DMS 273 (cell line): ENCODE measurements at regions not wholly inside any gene's neighbourhood (a gene's known extent, or its start where the extent isn't known, plus 50 kb on each side); places are given as distances from the start of the nearest gene placed in this dataset.
A peak's percentile ranks its signal among the peaks of the same experiment; 100 is the strongest.

Experiments
- DNase-seq: peaks from one replicate; lab custom pipeline; 2025; ENCODE audit not compliant: unreplicated experiment; lab: John Stamatoyannopoulos, UW

GRCh38 chr7:144997512-144997911 is 161.7 kb upstream of the TPK1 start:
- no peak for DNase-seq

- no peak for DNase-seq
Measured at GRCh38 chr7:144995495-144995894, 159.6 kb upstream of the TPK1 start.

- DNase-seq, result no peak
Measured at GRCh38 chr7:144991041-144991440, 155.2 kb upstream of the TPK1 start.

GRCh38 chr7:144987686-144988085 is 151.8 kb upstream of the TPK1 start:
- DNase-seq, result no peak

GRCh38 chr7:144982133-144982532 is 146.3 kb upstream of the TPK1 start:
- DNase-seq, result no peak

- DNase-seq, result no peak
Measured at GRCh38 chr7:144975882-144976281, 140.0 kb upstream of the TPK1 start.

- no peak for DNase-seq
Measured at GRCh38 chr7:144969787-144970186, 133.9 kb upstream of the TPK1 start.

GRCh38 chr7:144960763-144961162 is 124.9 kb upstream of the TPK1 start:
- no peak for DNase-seq

- no peak for DNase-seq
Measured at GRCh38 chr7:144957998-144958397, 122.1 kb upstream of the TPK1 start.

GRCh38 chr7:144955422-144955821 is 119.6 kb upstream of the TPK1 start:
- DNase-seq, result no peak

GRCh38 chr7:144941127-144941526 is 105.3 kb upstream of the TPK1 start:
- no peak for DNase-seq

GRCh38 chr7:144937199-144937598 is 101.3 kb upstream of the TPK1 start:
- no peak for DNase-seq

GRCh38 chr7:144936314-144936713 is 100.5 kb upstream of the TPK1 start:
- DNase-seq, result peak; percentile 6

- DNase-seq, result no peak
Measured at GRCh38 chr7:144910411-144910810, 74.6 kb upstream of the TPK1 start.

- no peak for DNase-seq
Measured at GRCh38 chr7:144908943-144909556, 73.2 kb upstream of the TPK1 start.

- no peak for DNase-seq
Measured at GRCh38 chr7:144908324-144908723, 72.5 kb upstream of the TPK1 start.

GRCh38 chr7:144907577-144907976 is 71.7 kb upstream of the TPK1 start:
- DNase-seq, result no peak

- no peak for DNase-seq
Measured at GRCh38 chr7:144903201-144903600, 67.3 kb upstream of the TPK1 start.

- DNase-seq, result no peak
Measured at GRCh38 chr7:144892761-144893160, 56.9 kb upstream of the TPK1 start.
